MCF 10A (cell line): ENCODE measurements at regions not wholly inside any gene's neighbourhood (a gene's known extent, or its start where the extent isn't known, plus 50 kb on each side); places are given as distances from the start of the nearest gene placed in this dataset.

ENCODE experiments used
- BruUV-seq: library from RNA; stranded (reverse); fragments of 400-500 nt; replicated peaks from 2 replicates; lab custom pipeline; 2021; lab: Mats Ljungman, UMichigan
- CTCF ChIA-PET: fragments of 300-600 bp; sonication (Branson Sonifier 250); formaldehyde crosslinking; extraction: SDS; loops from one replicate; lab custom pipeline; 2021; ENCODE audit warnings: antibody characterized with exemption, inconsistent platforms; lab: Yijun Ruan, JAX
- POLR2A ChIA-PET: fragments of 300-600, 350-650 bp; sonication (Branson Sonifier 250); formaldehyde crosslinking; extraction: SDS; loops from one replicate; lab custom pipeline; 2020; ENCODE audit warnings: antibody characterized with exemption, inconsistent platforms; lab: Yijun Ruan, JAX
- DNase-seq: peaks from one replicate; pipeline ENCODE4 v3.0.0-alpha.2; 2018; ENCODE audit not compliant: unreplicated experiment
- H3K27ac Mint-ChIP-seq: one replicate; pipeline ENCODE4 v1.8.0; 2022; ENCODE audit warnings: mild to moderate bottlenecking, low read depth, mixed read lengths; ENCODE audit not compliant: unreplicated experiment
- H3K27me3 Mint-ChIP-seq: one replicate; pipeline ENCODE4 v1.8.0; 2022; ENCODE audit warnings: mixed read lengths; ENCODE audit not compliant: insufficient read depth, unreplicated experiment
- H3K36me3 Mint-ChIP-seq: one replicate; pipeline ENCODE4 v1.8.0; 2022; ENCODE audit warnings: mild to moderate bottlenecking, moderate library complexity, mixed read lengths; ENCODE audit not compliant: insufficient read depth, unreplicated experiment
- H3K4me1 Mint-ChIP-seq: one replicate; pipeline ENCODE4 v1.8.0; 2022; ENCODE audit warnings: mixed read lengths; ENCODE audit not compliant: insufficient read depth, unreplicated experiment
- H3K4me3 Mint-ChIP-seq: one replicate; pipeline ENCODE4 v1.8.0; 2022; ENCODE audit warnings: mild to moderate bottlenecking, moderate library complexity, mixed read lengths; ENCODE audit not compliant: unreplicated experiment
- H3K9me3 Mint-ChIP-seq: one replicate; pipeline ENCODE4 v1.8.0; 2022; ENCODE audit warnings: mixed read lengths; ENCODE audit not compliant: unreplicated experiment
- CTCF ChIP-seq: fragments of 200-600 bp; IDR thresholded peaks from one replicate; pipeline ENCODE4 v1.8.0; 2022; ENCODE audit warnings: antibody characterized with exemption, mild to moderate bottlenecking; ENCODE audit not compliant: unreplicated experiment
- intact Hi-C: fragments of 100-400 bp; cut with micrococcal nuclease; formaldehyde crosslinking; loops from 2 replicates; pipeline ENCODE4 v1.14.1; 2022

GRCh38 chr1:163837206-163837605, 515.5 kb downstream of the NUF2 start:
- intact Hi-C loops, result no loop called here
- no TSS peak for BruUV-seq

GRCh38 chr1:163842571-163842970, 520.8 kb downstream of the NUF2 start:
- POLR2A ChIA-PET, result no interaction called here
- CTCF ChIA-PET, result interaction anchor here (0.6 to 1.3 kb wide), 3 partner anchors 11 to 24 kb away, joined by 3 to 4 read pairs (median 3); no protein-coding TSS in a partner anchor
- Mint-ChIP-seq H3K9me3 (no peaks in the 10 kb centered on the region), H3K27me3 (no peaks in the 10 kb centered on the region), H3K27ac (no peak overlapping the region), H3K4me3 (no peak overlapping the region), H3K4me1 (no peaks in the 10 kb centered on the region), H3K36me3 (no peaks in the 10 kb centered on the region)
- no peak for TF ChIP-seq CTCF
- no TSS peak for BruUV-seq
- intact Hi-C loops, result no loop called here
- no peak for DNase-seq

More at GRCh38 chr1:163837206-163837605, 515.5 kb downstream of the NUF2 start:
- H3K9me3 Mint-ChIP-seq, result no peaks in the 10 kb centered on the region
- ChIA-PET CTCF (no interaction called here), POLR2A (no interaction called here)
- no peaks in the 10 kb centered on the region for H3K27me3 Mint-ChIP-seq
- no peak overlapping the region for H3K4me3 Mint-ChIP-seq
- no peak for TF ChIP-seq CTCF
- no peaks in the 10 kb centered on the region for H3K4me1 Mint-ChIP-seq
- H3K36me3 Mint-ChIP-seq, result no peaks in the 10 kb centered on the region
- H3K27ac Mint-ChIP-seq, result no peak overlapping the region
- DNase-seq, result no peak

- no peak overlapping the region for H3K27ac Mint-ChIP-seq
- H3K36me3 Mint-ChIP-seq, result no peaks in the 10 kb centered on the region
- DNase-seq, result peak; percentile 14
- no TSS peak for BruUV-seq
- no peaks in the 10 kb centered on the region for H3K27me3 Mint-ChIP-seq
- no peak overlapping the region for H3K4me3 Mint-ChIP-seq
- no peaks in the 10 kb centered on the region for H3K9me3 Mint-ChIP-seq
- POLR2A ChIA-PET, result no interaction called here
- no peaks in the 10 kb centered on the region for H3K4me1 Mint-ChIP-seq
- CTCF ChIA-PET, result interaction anchor here (0.6 kb wide), 1 partner anchor 633 kb away, joined by 3 read pairs; no protein-coding TSS in a partner anchor
- intact Hi-C loops, result no loop called here
- TF ChIP-seq CTCF, result no peak
These were observed 522.7 kb downstream of the NUF2 start for GRCh38 chr1:163844459-163844858.

GRCh38 chr1:163845279-163845678, 523.5 kb downstream of the NUF2 start:
- Mint-ChIP-seq H3K27me3 (no peaks in the 10 kb centered on the region), H3K4me3 (no peak overlapping the region), H3K36me3 (no peaks in the 10 kb centered on the region), H3K27ac (no peak overlapping the region), H3K9me3 (no peaks in the 10 kb centered on the region), H3K4me1 (no peaks in the 10 kb centered on the region)
- no peak for DNase-seq
- ChIA-PET CTCF (interaction anchor here (0.6 kb wide), 1 partner anchor 555 kb away, joined by 3 read pairs; no protein-coding TSS in a partner anchor), POLR2A (no interaction called here)
- TF ChIP-seq CTCF, result no peak
- intact Hi-C loops, result no loop called here
- BruUV-seq, result no TSS peak
